Astrocyte (in vitro differentiated cells and primary cell): ENCODE measurements at regions not wholly inside any gene's neighbourhood (a gene's known extent, or its start where the extent isn't known, plus 50 kb on each side); places are given as distances from the start of the nearest gene placed in this dataset.

ENCODE experiments used
- EZH2 ChIP-seq: IDR thresholded peaks from 2 replicates; pipeline ENCODE4 v1.6.1; 2012; ENCODE audit warnings: mild to moderate bottlenecking, low read length, inconsistent platforms; ENCODE audit not compliant: insufficient read depth
- TF ChIP-seq, protein P1 (sequence below): IDR thresholded peaks from 2 replicates; pipeline ENCODE4 v1.5.1; 2011; ENCODE audit warnings: low read depth, mild to moderate bottlenecking, inconsistent platforms, low read length, moderate library complexity; ENCODE audit not compliant: insufficient read depth

DNA sequence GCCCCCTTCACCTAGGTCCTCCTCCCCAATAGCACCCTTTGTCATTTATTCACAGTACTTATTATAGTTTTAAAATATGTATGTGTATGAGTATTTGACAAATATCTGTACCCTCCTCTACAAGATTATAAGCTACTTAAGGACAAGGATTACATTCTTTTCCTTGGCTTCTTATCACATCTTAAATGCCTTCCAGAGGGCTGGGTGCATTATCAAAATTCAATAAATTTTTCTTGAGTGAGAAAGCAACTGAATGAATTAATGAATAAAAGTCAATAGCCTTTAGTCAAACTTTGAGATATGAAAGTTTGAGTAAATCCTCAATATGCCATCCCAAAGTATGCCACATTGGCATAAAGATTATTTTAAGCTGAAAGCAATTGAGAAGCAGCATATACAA, 621.7 kb downstream of the DNAH5 start:
- TF ChIP-seq, protein P1, sequence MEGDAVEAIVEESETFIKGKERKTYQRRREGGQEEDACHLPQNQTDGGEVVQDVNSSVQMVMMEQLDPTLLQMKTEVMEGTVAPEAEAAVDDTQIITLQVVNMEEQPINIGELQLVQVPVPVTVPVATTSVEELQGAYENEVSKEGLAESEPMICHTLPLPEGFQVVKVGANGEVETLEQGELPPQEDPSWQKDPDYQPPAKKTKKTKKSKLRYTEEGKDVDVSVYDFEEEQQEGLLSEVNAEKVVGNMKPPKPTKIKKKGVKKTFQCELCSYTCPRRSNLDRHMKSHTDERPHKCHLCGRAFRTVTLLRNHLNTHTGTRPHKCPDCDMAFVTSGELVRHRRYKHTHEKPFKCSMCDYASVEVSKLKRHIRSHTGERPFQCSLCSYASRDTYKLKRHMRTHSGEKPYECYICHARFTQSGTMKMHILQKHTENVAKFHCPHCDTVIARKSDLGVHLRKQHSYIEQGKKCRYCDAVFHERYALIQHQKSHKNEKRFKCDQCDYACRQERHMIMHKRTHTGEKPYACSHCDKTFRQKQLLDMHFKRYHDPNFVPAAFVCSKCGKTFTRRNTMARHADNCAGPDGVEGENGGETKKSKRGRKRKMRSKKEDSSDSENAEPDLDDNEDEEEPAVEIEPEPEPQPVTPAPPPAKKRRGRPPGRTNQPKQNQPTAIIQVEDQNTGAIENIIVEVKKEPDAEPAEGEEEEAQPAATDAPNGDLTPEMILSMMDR, result no peak
- TF ChIP-seq EZH2, result no peak
